GM18502 (cell line): ENCODE measurements at regions not wholly inside any gene's neighbourhood (a gene's known extent, or its start where the extent isn't known, plus 50 kb on each side); places are given as distances from the start of the nearest gene placed in this dataset.
"Not testable (repeated sequence)": the region's sequence is repeated elsewhere in the genome, so short reads cannot be mapped to it uniquely, and the experiment has no call there.

Experiments used
- ATAC-seq: cut with Tn5 transposase; IDR thresholded peaks from one replicate; pipeline ENCODE4 v1.9.1; 2021; ENCODE audit warnings: mild to moderate bottlenecking; ENCODE audit not compliant: unreplicated experiment, poor library complexity

GRCh38 chr13:107937848-107938247 is 277.5 kb downstream of the LIG4 start:
- ATAC-seq: no peak

GRCh38 chr13:107931056-107931455 is 284.3 kb downstream of the LIG4 start:
- no peak for ATAC-seq

- no peak for ATAC-seq
These were observed 286.6 kb downstream of the LIG4 start for GRCh38 chr13:107928762-107929161.

- ATAC-seq: no peak
These were observed 287.8 kb downstream of the LIG4 start for GRCh38 chr13:107927557-107927956.

GRCh38 chr13:107926515-107926914 is 288.8 kb downstream of the LIG4 start:
- ATAC-seq: not testable (repeated sequence)

- ATAC-seq: not testable (repeated sequence)
These were observed 298.4 kb downstream of the LIG4 start for GRCh38 chr13:107916902-107917301.

GRCh38 chr13:107912745-107913144 is 302.6 kb downstream of the LIG4 start:
- no peak for ATAC-seq

GRCh38 chr13:107907065-107907805 is 308.1 kb downstream of the LIG4 start:
- no peak for ATAC-seq

GRCh38 chr13:107906131-107906530 is 309.2 kb downstream of the LIG4 start:
- no peak for ATAC-seq

- no peak for ATAC-seq
These were observed 313.3 kb downstream of the LIG4 start for GRCh38 chr13:107901996-107902562.

GRCh38 chr13:107901230-107901629 is 314.1 kb downstream of the LIG4 start:
- no peak for ATAC-seq

- ATAC-seq: no peak
These were observed 314.6 kb downstream of the LIG4 start for GRCh38 chr13:107900775-107901174.

- ATAC-seq: no peak
These were observed 329.2 kb downstream of the LIG4 start for GRCh38 chr13:107886118-107886517.

- no peak for ATAC-seq
These were observed 330.8 kb downstream of the LIG4 start for GRCh38 chr13:107884564-107884963.

GRCh38 chr13:107883561-107884175 is 331.7 kb downstream of the LIG4 start:
- ATAC-seq: no peak

GRCh38 chr13:107882708-107883560 is 332.4 kb downstream of the LIG4 start:
- ATAC-seq: no peak

- no peak for ATAC-seq
These were observed 334.0 kb downstream of the LIG4 start for GRCh38 chr13:107881362-107881761.

GRCh38 chr13:107874456-107874855 is 340.9 kb downstream of the LIG4 start:
- no peak for ATAC-seq

GRCh38 chr13:107873926-107874325 is 341.4 kb downstream of the LIG4 start:
- no peak for ATAC-seq

- no peak for ATAC-seq
These were observed 344.9 kb downstream of the LIG4 start for GRCh38 chr13:107870400-107870799.
